ENCODE measurements at regions not wholly inside any gene's neighbourhood (a gene's known extent, or its start where the extent isn't known, plus 50 kb on each side); places are given as distances from the start of the nearest gene placed in this dataset.

GRCh38 chr5:2900360-2900759 lies 148.9 kb upstream of the IRX2 start:
- no peaks in the 10 kb centered on the region for H3K36me3 ChIP-seq (ENCODE audit: insufficient read depth)

GRCh38 chr5:2899311-2899710 lies 147.8 kb upstream of the IRX2 start:
- no peaks in the 10 kb centered on the region for H4K20me1 ChIP-seq (ENCODE audit: insufficient read depth)
- H3K27ac ChIP-seq: no peak overlapping the region
- TF ChIP-seq CTCF (conservative IDR thresholded peaks at IDR 0.05; ENCODE audit: low read depth, low read length): no peak
- no peak overlapping the region for H2AFZ ChIP-seq (ENCODE audit: low read depth)
- no peak overlapping the region for H3K4me2 ChIP-seq
- H3K79me2 ChIP-seq (ENCODE audit: insufficient read depth, low read depth): no peaks in the 10 kb centered on the region
- no peaks in the 10 kb centered on the region for H3K4me1 ChIP-seq (ENCODE audit: low read depth, poor library complexity, severe bottlenecking)
- H3K36me3 ChIP-seq (ENCODE audit: insufficient read depth): no peaks in the 10 kb centered on the region
- H3K4me3 ChIP-seq (IDR thresholded peaks at IDR 0.05; ENCODE audit: insufficient read depth, low read depth, low read length): no peak overlapping the region
- no peaks in the 10 kb centered on the region for H3K27me3 ChIP-seq (ENCODE audit: insufficient read depth, low read depth)
- no peak overlapping the region for H3K9ac ChIP-seq

More at GRCh38 chr5:2900360-2900759, 148.9 kb upstream of the IRX2 start:
- Histone ChIP-seq H3K27ac (no peak overlapping the region), H3K4me3 (IDR thresholded peaks at IDR 0.05; ENCODE audit: insufficient read depth, low read depth, low read length) (no peak overlapping the region), H2AFZ (ENCODE audit: low read depth) (no peak overlapping the region), H3K27me3 (ENCODE audit: insufficient read depth, low read depth) (no peaks in the 10 kb centered on the region), H3K9ac (no peak overlapping the region), H3K79me2 (ENCODE audit: insufficient read depth, low read depth) (no peaks in the 10 kb centered on the region), H3K4me1 (ENCODE audit: low read depth, poor library complexity, severe bottlenecking) (no peaks in the 10 kb centered on the region), H3K4me2 (no peak overlapping the region), H4K20me1 (ENCODE audit: insufficient read depth) (no peaks in the 10 kb centered on the region)
- no peak for TF ChIP-seq CTCF (conservative IDR thresholded peaks at IDR 0.05; ENCODE audit: low read depth, low read length)

GRCh38 chr5:2898661-2899060 lies 147.2 kb upstream of the IRX2 start:
- Histone ChIP-seq H3K27me3 (ENCODE audit: insufficient read depth, low read depth) (no peaks in the 10 kb centered on the region), H3K36me3 (ENCODE audit: insufficient read depth) (no peaks in the 10 kb centered on the region), H3K27ac (no peak overlapping the region), H2AFZ (ENCODE audit: low read depth) (no peak overlapping the region), H3K9ac (no peak overlapping the region), H3K4me2 (no peak overlapping the region), H3K79me2 (ENCODE audit: insufficient read depth, low read depth) (no peaks in the 10 kb centered on the region), H3K4me3 (IDR thresholded peaks at IDR 0.05; ENCODE audit: insufficient read depth, low read depth, low read length) (no peak overlapping the region), H3K4me1 (ENCODE audit: low read depth, poor library complexity, severe bottlenecking) (no peaks in the 10 kb centered on the region), H4K20me1 (ENCODE audit: insufficient read depth) (no peaks in the 10 kb centered on the region)
- no peak for TF ChIP-seq CTCF (conservative IDR thresholded peaks at IDR 0.05; ENCODE audit: low read depth, low read length)

GRCh38 chr5:2897276-2897961 lies 145.9 kb upstream of the IRX2 start:
- Histone ChIP-seq H3K79me2 (ENCODE audit: insufficient read depth, low read depth) (no peaks in the 10 kb centered on the region), H4K20me1 (ENCODE audit: insufficient read depth) (no peaks in the 10 kb centered on the region), H3K27ac (no peak overlapping the region), H3K4me3 (IDR thresholded peaks at IDR 0.05; ENCODE audit: insufficient read depth, low read depth, low read length) (no peak overlapping the region), H3K9ac (no peak overlapping the region), H3K27me3 (ENCODE audit: insufficient read depth, low read depth) (no peaks in the 10 kb centered on the region), H3K36me3 (ENCODE audit: insufficient read depth) (no peaks in the 10 kb centered on the region), H3K4me1 (ENCODE audit: low read depth, poor library complexity, severe bottlenecking) (no peaks in the 10 kb centered on the region), H3K4me2 (no peak overlapping the region), H2AFZ (ENCODE audit: low read depth) (no peak overlapping the region)
- TF ChIP-seq CTCF (conservative IDR thresholded peaks at IDR 0.05; ENCODE audit: low read depth, low read length): no peak

Data from KMS-11 (cell line).